Neural cell (in vitro differentiated cells): ENCODE measurements at regions not wholly inside any gene's neighbourhood (a gene's known extent, or its start where the extent isn't known, plus 50 kb on each side); places are given as distances from the start of the nearest gene placed in this dataset.

ENCODE experiments used
- H2AFZ ChIP-seq: fragments of 200-600, 300-800 bp; sonication (generic), shearing (Covaris generic); 2 replicates; pipeline ENCODE4 v1.6.0; 2014; ENCODE audit warnings: low read depth, mild to moderate bottlenecking, antibody characterized with exemption, low read length, moderate library complexity
- H3F3A ChIP-seq: fragments of 200-600 bp; shearing (Covaris generic); 2 replicates; pipeline ENCODE4 v1.6.1; 2016; ENCODE audit warnings: mild to moderate bottlenecking, moderate library complexity, mixed read lengths, antibody characterized with exemption, low read length; ENCODE audit not compliant: insufficient read depth, poor library complexity, severe bottlenecking
- H3K27ac ChIP-seq: fragments of 200-600, 300-800 bp; sonication (generic), shearing (Covaris generic); 2 replicates; pipeline ENCODE4 v1.5.1; 2014; ENCODE audit warnings: mild to moderate bottlenecking, low read length, moderate library complexity
- H3K27me3 ChIP-seq: fragments of 300-800, 200-600 bp; sonication (generic), shearing (Covaris generic); 2 replicates; pipeline ENCODE4 v1.6.0; 2014; ENCODE audit warnings: mild to moderate bottlenecking, low read depth, low read length, moderate library complexity; ENCODE audit not compliant: insufficient read depth
- H3K36me3 ChIP-seq: fragments of 300-800, 200-600 bp; sonication (generic), shearing (Covaris generic); 2 replicates; pipeline ENCODE4 v1.5.1; 2014; ENCODE audit warnings: mild to moderate bottlenecking, antibody characterized with exemption, low read length, moderate library complexity; ENCODE audit not compliant: insufficient read depth
- H3K4me2 ChIP-seq: fragments of 300-800, 200-600 bp; sonication (generic), shearing (Covaris generic); 2 replicates; pipeline ENCODE4 v1.6.0; 2014; ENCODE audit warnings: mild to moderate bottlenecking, low read length
- H3K4me3 ChIP-seq: fragments of 300-800, 200-600 bp; sonication (generic), shearing (Covaris generic); 2 replicates; pipeline ENCODE4 v1.5.1; 2014; ENCODE audit warnings: mild to moderate bottlenecking, low read length, moderate library complexity
- H3K79me2 ChIP-seq: fragments of 200-600 bp; shearing (Covaris generic); replicated peaks from 2 replicates; pipeline ENCODE4 v1.6.0; 2014; ENCODE audit warnings: mild to moderate bottlenecking, low read length, moderate library complexity; ENCODE audit not compliant: insufficient read depth
- H3K9ac ChIP-seq: fragments of 300-800, 200-600 bp; sonication (generic), shearing (Covaris generic); 2 replicates; pipeline ENCODE4 v1.6.1; 2016; ENCODE audit warnings: mild to moderate bottlenecking, low read length, mixed read lengths
- H3K9me2 ChIP-seq: fragments of 200-600 bp; shearing (Covaris generic); 2 replicates; pipeline ENCODE4 v1.6.1; 2016; ENCODE audit warnings: mild to moderate bottlenecking, low read length, mixed read lengths; ENCODE audit not compliant: insufficient read depth
- H3K9me3 ChIP-seq: fragments of 200-600, 300-800 bp; sonication (generic), shearing (Covaris generic); 2 replicates; pipeline ENCODE4 v1.6.1; 2016; ENCODE audit warnings: mild to moderate bottlenecking, mixed run types, low read length, moderate library complexity, mixed read lengths
- H4K20me1 ChIP-seq: fragments of 200-600 bp; shearing (Covaris generic); 2 replicates; pipeline ENCODE4 v1.6.1; 2016; ENCODE audit warnings: mild to moderate bottlenecking, mixed run types; ENCODE audit not compliant: insufficient read depth
- CTCF ChIP-seq: fragments of 450-650 bp; IDR thresholded peaks from 2 replicates; pipeline ENCODE4 v1.5.1; 2014; ENCODE audit warnings: antibody characterized with exemption, mild to moderate bottlenecking, moderate library complexity; ENCODE audit not compliant: poor library complexity, severe bottlenecking
- EP300 ChIP-seq: fragments of 450-650 bp; conservative IDR thresholded peaks from 2 replicates; pipeline ENCODE4 v1.6.1; 2014; ENCODE audit warnings: antibody characterized with exemption, mild to moderate bottlenecking, moderate library complexity; ENCODE audit not compliant: poor library complexity, severe bottlenecking
- EZH2 ChIP-seq: fragments of 200-600, 300-800 bp; shearing (Covaris generic), sonication (generic); IDR thresholded peaks from 2 replicates; pipeline ENCODE4 v1.6.1; 2014; ENCODE audit warnings: antibody characterized with exemption, low read length, borderline replicate concordance, mild to moderate bottlenecking; ENCODE audit not compliant: insufficient read depth, poor library complexity, severe bottlenecking
- MXI1 ChIP-seq: fragments of 450-650 bp; conservative IDR thresholded peaks from 2 replicates; pipeline ENCODE4 v1.6.1; 2014; ENCODE audit warnings: antibody characterized with exemption, mild to moderate bottlenecking; ENCODE audit not compliant: poor library complexity, severe bottlenecking
- POLR2AphosphoS5 ChIP-seq: IDR thresholded peaks from 2 replicates; pipeline ENCODE4 v1.6.1; 2012
- RAD21 ChIP-seq: fragments of 450-650 bp; conservative IDR thresholded peaks from 2 replicates; pipeline ENCODE4 v1.6.1; 2014; ENCODE audit warnings: antibody characterized with exemption, mild to moderate bottlenecking, moderate library complexity
- REST ChIP-seq: IDR thresholded peaks from 2 replicates; pipeline ENCODE4 v1.6.1; 2012; ENCODE audit warnings: borderline replicate concordance
- SMC3 ChIP-seq: fragments of 450-650 bp; conservative IDR thresholded peaks from 2 replicates; pipeline ENCODE4 v1.6.1; 2014; ENCODE audit warnings: antibody characterized with exemption, mild to moderate bottlenecking, moderate library complexity; ENCODE audit not compliant: poor library complexity
- TAF1 ChIP-seq: IDR thresholded peaks from 2 replicates; pipeline ENCODE4 v1.6.1; 2012; ENCODE audit warnings: low read depth

GRCh38 chr4:177938226-177938625 lies 496.0 kb upstream of the AGA start:
- no peaks in the 10 kb centered on the region for H3K36me3 ChIP-seq
- TF ChIP-seq REST = no peak
- TF ChIP-seq SMC3 = no peak
- TF ChIP-seq MXI1 = no peak
- no peak for TF ChIP-seq CTCF
- TF ChIP-seq TAF1 = no peak
- no peak for TF ChIP-seq POLR2AphosphoS5
- TF ChIP-seq EZH2 = no peak
- no peak for TF ChIP-seq RAD21
- TF ChIP-seq EP300 = no peak
- no peaks in the 10 kb centered on the region for H3K9me3 ChIP-seq
- no peaks in the 10 kb centered on the region for H3K9me2 ChIP-seq
- no peak overlapping the region for H2AFZ ChIP-seq
- no peaks in the 10 kb centered on the region for H4K20me1 ChIP-seq
- no peak overlapping the region for H3K4me3 ChIP-seq
- H3F3A ChIP-seq = no peaks in the 10 kb centered on the region
- no peaks in the 10 kb centered on the region for H3K79me2 ChIP-seq
- H3K27me3 ChIP-seq = no peaks in the 10 kb centered on the region
- no peak overlapping the region for H3K9ac ChIP-seq
- no peak overlapping the region for H3K4me2 ChIP-seq
- no peak overlapping the region for H3K27ac ChIP-seq

- H3K27me3 ChIP-seq = no peaks in the 10 kb centered on the region
- no peak overlapping the region for H3K4me3 ChIP-seq
- no peaks in the 10 kb centered on the region for H3F3A ChIP-seq
- H3K9me2 ChIP-seq = no peaks in the 10 kb centered on the region
- H3K36me3 ChIP-seq = no peaks in the 10 kb centered on the region
- H4K20me1 ChIP-seq = no peaks in the 10 kb centered on the region
- H3K27ac ChIP-seq = no peak overlapping the region
- H3K4me2 ChIP-seq = no peak overlapping the region
- no peak overlapping the region for H3K9ac ChIP-seq
- no peaks in the 10 kb centered on the region for H3K9me3 ChIP-seq
- no peak for TF ChIP-seq TAF1
- TF ChIP-seq EP300 = no peak
- no peak for TF ChIP-seq REST
- no peak for TF ChIP-seq MXI1
- TF ChIP-seq CTCF = no peak
- no peak for TF ChIP-seq RAD21
- TF ChIP-seq EZH2 = no peak
- no peak for TF ChIP-seq POLR2AphosphoS5
- no peak overlapping the region for H2AFZ ChIP-seq
- H3K79me2 ChIP-seq = no peaks in the 10 kb centered on the region
Measured at GRCh38 chr4:177945268-177945667, 503.0 kb upstream of the AGA start.
